BLaER1 treated with 17β-estradiol and CSF1 and Interleukin-3, amounts not matched to agents 10 nM and 100 nM (cell line): ENCODE measurements at regions not wholly inside any gene's neighbourhood (a gene's known extent, or its start where the extent isn't known, plus 50 kb on each side); places are given as distances from the start of the nearest gene placed in this dataset.

Experiments
- H3K27ac ChIP-seq, 11 experiments: shearing (Covaris generic); formaldehyde crosslinking; 2 replicates each; pipeline ENCODE4 v1.8.1; 2022
- H3K27me3 ChIP-seq, 11 experiments: shearing (Covaris generic); formaldehyde crosslinking; 2 replicates each; pipeline ENCODE4 v1.8.1; 2022
- H3K36me3 ChIP-seq, 11 experiments: shearing (Covaris generic); formaldehyde crosslinking; 2 replicates each; pipeline ENCODE4 v1.8.1; 2022
- H3K4me1 ChIP-seq, 10 experiments: shearing (Covaris generic); formaldehyde crosslinking; 2 replicates each; pipeline ENCODE4 v1.8.1; 2022
- H3K4me2 ChIP-seq, 11 experiments: shearing (Covaris generic); formaldehyde crosslinking; 2 replicates each; pipeline ENCODE4 v1.8.1; 2022
- H3K4me3 ChIP-seq, 10 experiments: shearing (Covaris generic); formaldehyde crosslinking; 2 replicates each; pipeline ENCODE4 v1.8.1; 2022
- H3K9ac ChIP-seq, 11 experiments: shearing (Covaris generic); formaldehyde crosslinking; 2 replicates each; pipeline ENCODE4 v1.8.1; 2022
- H3K9me3 ChIP-seq, 11 experiments: shearing (Covaris generic); formaldehyde crosslinking; replicated peaks in 1 of 11; 2 replicates each; pipeline ENCODE4 v1.8.1; 2022
- H4K20me1 ChIP-seq, 11 experiments: shearing (Covaris generic); formaldehyde crosslinking; 2 replicates each; pipeline ENCODE4 v1.8.1; 2022
- Cebpa-rat ChIP-seq, 11 experiments: shearing (Covaris generic); IDR thresholded peaks; 2 replicates each; pipeline ENCODE4 v1.8.1; 2022

- Histone ChIP-seq H3K4me3 (no peak overlapping the region), H3K27me3 (no peaks in the 10 kb centered on the region), H3K27ac (peak overlapping the region in 3 of 11 experiments; percentile 49 to 71 (median 68); a peak in 6 of 22 replicates), H3K4me1 (peaks cover 15 to 49% (median 30%) of the 10 kb centered on the region in 10 experiments), H3K4me2 (peak overlapping the region in 9 of 11 experiments; percentile 19 to 89 (median 50); a peak in 12 of 22 replicates), H3K9me3 (peaks cover 0 to 14% (median 9%) of the 10 kb centered on the region in 11 experiments; a peak in 15 of 22 replicates), H3K9ac (0 out of 22 replicates have a peak overlapping the region, but pooled peaks of 1 of the 11 experiments have one; percentile 43), H4K20me1 (no peaks in the 10 kb centered on the region), H3K36me3 (no peaks in the 10 kb centered on the region)
- no peak for TF ChIP-seq Cebpa-rat (IDR thresholded peaks at IDR 0.05)
These were observed 75.5 kb upstream of the TNFAIP3 start for GRCh38 chr6:137791281-137792159.

- peaks cover 0 to 14% (median 9%) of the 10 kb centered on the region in 11 experiments; a peak in 15 of 22 replicates for H3K9me3 ChIP-seq
- H3K9ac ChIP-seq: no peak overlapping the region
- H4K20me1 ChIP-seq: no peaks in the 10 kb centered on the region
- H3K4me1 ChIP-seq: peaks cover 15 to 49% (median 30%) of the 10 kb centered on the region in 10 experiments
- H3K4me2 ChIP-seq: peak overlapping the region in 5 of 11 experiments; percentile 13 to 80 (median 32); a peak in 7 of 22 replicates
- TF ChIP-seq Cebpa-rat (IDR thresholded peaks at IDR 0.05): no peak
- H3K36me3 ChIP-seq: no peaks in the 10 kb centered on the region
- H3K4me3 ChIP-seq: no peak overlapping the region
- H3K27ac ChIP-seq: peak overlapping the region in 1 of 11 experiments; percentile 31; a peak in 1 of 22 replicates
- no peaks in the 10 kb centered on the region for H3K27me3 ChIP-seq
These were observed 74.7 kb upstream of the TNFAIP3 start for GRCh38 chr6:137792160-137793033.

- TF ChIP-seq Cebpa-rat (IDR thresholded peaks at IDR 0.05): no peak
- peak overlapping the region in 3 of 11 experiments; percentile 27 to 38 (median 35); a peak in 4 of 22 replicates for H3K4me2 ChIP-seq
- H3K4me3 ChIP-seq: no peak overlapping the region
- no peak overlapping the region for H3K27ac ChIP-seq
- no peaks in the 10 kb centered on the region for H3K27me3 ChIP-seq
- no peak overlapping the region for H3K9ac ChIP-seq
- no peaks in the 10 kb centered on the region for H3K36me3 ChIP-seq
- H4K20me1 ChIP-seq: no peaks in the 10 kb centered on the region
- peaks cover 15 to 45% (median 30%) of the 10 kb centered on the region in 10 experiments for H3K4me1 ChIP-seq
- H3K9me3 ChIP-seq: peaks cover 0 to 9% (median 7%) of the 10 kb centered on the region in 11 experiments; a peak in 15 of 22 replicates
These were observed 73.1 kb upstream of the TNFAIP3 start for GRCh38 chr6:137793805-137794515.

DNA sequence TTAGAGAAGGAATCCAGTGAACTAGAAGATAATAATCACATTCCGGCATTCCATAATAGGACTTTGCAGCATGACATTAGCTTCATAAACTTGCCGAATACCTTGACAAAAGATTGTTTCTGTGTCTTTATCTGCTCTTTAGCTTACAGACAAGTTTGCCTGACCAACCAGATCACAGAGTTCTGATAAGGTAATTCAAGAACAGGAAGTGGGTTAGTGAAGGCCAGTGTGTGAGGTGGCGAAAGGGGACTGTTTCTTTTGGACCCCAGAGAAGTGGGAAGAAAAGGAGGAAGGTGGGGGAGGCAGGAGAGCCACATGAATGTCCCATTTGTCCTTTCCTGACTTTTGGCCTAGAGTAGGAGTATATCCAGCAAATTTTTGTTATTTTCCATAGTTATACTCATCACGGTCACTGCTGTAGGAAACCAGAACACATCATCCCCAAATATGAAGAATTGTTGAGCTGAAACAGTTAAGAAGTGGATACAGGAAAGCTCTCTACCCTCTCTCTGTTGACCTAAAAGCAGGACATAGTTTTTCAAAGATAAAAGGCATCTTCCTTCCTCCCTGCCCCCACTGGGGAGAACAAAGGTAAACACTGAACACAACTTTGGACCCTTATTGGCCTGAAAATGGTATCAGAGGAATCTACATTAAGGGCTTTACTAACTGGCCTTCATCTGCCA, 72.4 kb upstream of the TNFAIP3 start:
- no peak overlapping the region for H3K9ac ChIP-seq
- H3K27ac ChIP-seq: no peak overlapping the region
- TF ChIP-seq Cebpa-rat (IDR thresholded peaks at IDR 0.05): no peak
- H3K27me3 ChIP-seq: no peaks in the 10 kb centered on the region
- H4K20me1 ChIP-seq: no peaks in the 10 kb centered on the region
- H3K4me2 ChIP-seq: peak overlapping the region; percentile 0 to 42 (median 27); a peak in 11 of 22 replicates
- peaks cover 0 to 2% (median under 1%) of the 10 kb centered on the region in 11 experiments; a peak in 6 of 22 replicates for H3K9me3 ChIP-seq
- H3K4me1 ChIP-seq: peaks cover 15 to 44% (median 30%) of the 10 kb centered on the region in 10 experiments
- H3K36me3 ChIP-seq: no peaks in the 10 kb centered on the region
- H3K4me3 ChIP-seq: no peak overlapping the region

GRCh38 chr6:137795501-137795900, 71.6 kb upstream of the TNFAIP3 start:
- Histone ChIP-seq H3K27me3 (no peaks in the 10 kb centered on the region), H3K4me1 (peaks cover 8 to 44% (median 23%) of the 10 kb centered on the region in 10 experiments), H3K4me3 (no peak overlapping the region), H3K4me2 (no peak overlapping the region), H3K27ac (no peak overlapping the region), H3K9ac (no peak overlapping the region), H3K9me3 (no peaks in the 10 kb centered on the region), H3K36me3 (no peaks in the 10 kb centered on the region), H4K20me1 (no peaks in the 10 kb centered on the region)
- no peak for TF ChIP-seq Cebpa-rat (IDR thresholded peaks at IDR 0.05)

GRCh38 chr6:137798261-137798660, 68.8 kb upstream of the TNFAIP3 start:
- H3K9ac ChIP-seq: no peak overlapping the region
- H3K36me3 ChIP-seq: no peaks in the 10 kb centered on the region
- H3K9me3 ChIP-seq: peaks cover 0 to 6% (median 4%) of the 10 kb centered on the region in 11 experiments; a peak in 9 of 22 replicates
- H3K4me3 ChIP-seq: no peak overlapping the region
- 0 out of 22 replicates have a peak overlapping the region, but pooled peaks of 1 of the 11 experiments have one; percentile 40 for H3K4me2 ChIP-seq
- no peaks in the 10 kb centered on the region for H3K27me3 ChIP-seq
- no peak for TF ChIP-seq Cebpa-rat (IDR thresholded peaks at IDR 0.05)
- no peaks in the 10 kb centered on the region for H4K20me1 ChIP-seq
- no peak overlapping the region for H3K27ac ChIP-seq
- peaks cover 0 to 22% (median 11%) of the 10 kb centered on the region in 10 experiments; a peak in 13 of 20 replicates for H3K4me1 ChIP-seq

DNA sequence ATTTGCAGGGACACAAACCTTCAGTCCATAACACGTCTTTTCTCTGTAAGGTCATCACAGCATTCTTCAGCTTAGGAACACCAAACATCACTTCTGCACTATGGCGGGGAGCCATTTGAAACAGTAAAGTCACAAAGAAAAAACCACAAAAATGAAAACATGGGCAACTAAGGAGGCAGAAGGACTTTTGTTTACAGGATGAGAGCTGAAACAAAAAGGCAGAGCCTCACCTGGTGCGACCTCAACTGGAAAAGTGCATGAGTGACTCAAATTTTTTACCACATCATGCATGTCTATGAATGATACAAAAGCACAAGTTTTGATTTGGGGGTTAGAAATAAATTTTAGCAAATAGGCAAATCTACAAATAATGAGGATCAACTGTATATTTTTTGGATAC, 68.2 kb upstream of the TNFAIP3 start:
- no peak overlapping the region for H3K4me2 ChIP-seq
- TF ChIP-seq Cebpa-rat (IDR thresholded peaks at IDR 0.05): no peak
- H4K20me1 ChIP-seq: no peaks in the 10 kb centered on the region
- H3K4me3 ChIP-seq: no peak overlapping the region
- H3K27ac ChIP-seq: no peak overlapping the region
- H3K36me3 ChIP-seq: no peaks in the 10 kb centered on the region
- no peak overlapping the region for H3K9ac ChIP-seq
- peaks cover 0 to 22% (median 11%) of the 10 kb centered on the region in 10 experiments; a peak in 13 of 20 replicates for H3K4me1 ChIP-seq
- no peaks in the 10 kb centered on the region for H3K27me3 ChIP-seq
- peaks cover 0 to 11% (median 6%) of the 10 kb centered on the region in 11 experiments; a peak in 9 of 22 replicates for H3K9me3 ChIP-seq
